ENCODE measurements at regions not wholly inside any gene's neighbourhood (a gene's known extent, or its start where the extent isn't known, plus 50 kb on each side); places are given as distances from the start of the nearest gene placed in this dataset.

GRCh38 chr9:88736136-88736637 lies 201.2 kb downstream of the NXNL2 start (continued):
- no peak for TF ChIP-seq GABPA (IDR thresholded peaks at IDR 0.05; ENCODE audit: borderline replicate concordance, insufficient read depth, low read length)
- no peak for TF ChIP-seq KDM1A (IDR thresholded peaks at IDR 0.05; ENCODE audit: borderline replicate concordance, low read length)

Measured in H1 (cell line).